ENCODE measurements at regions not wholly inside any gene's neighbourhood (a gene's known extent, or its start where the extent isn't known, plus 50 kb on each side); places are given as distances from the start of the nearest gene placed in this dataset.
"Not testable (repeated sequence)": the region's sequence is repeated elsewhere in the genome, so short reads cannot be mapped to it uniquely, and the experiment has no call there.

DNA sequence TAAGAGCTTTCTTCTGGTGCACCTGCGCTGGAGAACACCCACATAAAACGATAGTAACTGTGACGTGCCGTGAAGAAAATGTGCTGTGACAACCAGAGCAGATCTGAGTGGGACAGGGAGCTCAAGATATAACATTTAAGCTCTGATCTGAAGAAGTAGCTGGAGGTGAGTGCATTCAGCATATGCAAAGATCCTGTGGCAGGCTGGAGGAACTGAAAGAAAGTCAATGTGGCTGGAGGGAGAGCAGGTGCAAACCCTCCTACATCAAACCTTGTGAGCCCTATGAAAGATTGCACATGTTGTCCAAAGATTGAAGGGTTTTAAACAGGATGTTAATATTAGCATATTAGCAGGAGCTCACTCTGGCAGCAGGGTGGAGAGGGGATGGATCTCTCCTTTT lies 342.9 kb downstream of the NPIPA7 start:
- TF ChIP-seq, protein P1, sequence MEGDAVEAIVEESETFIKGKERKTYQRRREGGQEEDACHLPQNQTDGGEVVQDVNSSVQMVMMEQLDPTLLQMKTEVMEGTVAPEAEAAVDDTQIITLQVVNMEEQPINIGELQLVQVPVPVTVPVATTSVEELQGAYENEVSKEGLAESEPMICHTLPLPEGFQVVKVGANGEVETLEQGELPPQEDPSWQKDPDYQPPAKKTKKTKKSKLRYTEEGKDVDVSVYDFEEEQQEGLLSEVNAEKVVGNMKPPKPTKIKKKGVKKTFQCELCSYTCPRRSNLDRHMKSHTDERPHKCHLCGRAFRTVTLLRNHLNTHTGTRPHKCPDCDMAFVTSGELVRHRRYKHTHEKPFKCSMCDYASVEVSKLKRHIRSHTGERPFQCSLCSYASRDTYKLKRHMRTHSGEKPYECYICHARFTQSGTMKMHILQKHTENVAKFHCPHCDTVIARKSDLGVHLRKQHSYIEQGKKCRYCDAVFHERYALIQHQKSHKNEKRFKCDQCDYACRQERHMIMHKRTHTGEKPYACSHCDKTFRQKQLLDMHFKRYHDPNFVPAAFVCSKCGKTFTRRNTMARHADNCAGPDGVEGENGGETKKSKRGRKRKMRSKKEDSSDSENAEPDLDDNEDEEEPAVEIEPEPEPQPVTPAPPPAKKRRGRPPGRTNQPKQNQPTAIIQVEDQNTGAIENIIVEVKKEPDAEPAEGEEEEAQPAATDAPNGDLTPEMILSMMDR (IDR thresholded peaks at IDR 0.05) = not testable (repeated sequence)
- not testable (repeated sequence) for TF ChIP-seq POLR2A (IDR thresholded peaks at IDR 0.05)
